ENCODE measurements at regions not wholly inside any gene's neighbourhood (a gene's known extent, or its start where the extent isn't known, plus 50 kb on each side); places are given as distances from the start of the nearest gene placed in this dataset.
"Not testable (repeated sequence)": the region's sequence is repeated elsewhere in the genome, so short reads cannot be mapped to it uniquely, and the experiment has no call there.

GRCh38 chr5:108581026-108581425 lies 166.7 kb upstream of the FER start:
- no peak for DNase-seq

- DNase-seq, result no peak
Observed at GRCh38 chr5:108579236-108579635, 168.5 kb upstream of the FER start.

- DNase-seq, result no peak
Observed at GRCh38 chr5:108578791-108579190, 168.9 kb upstream of the FER start.

GRCh38 chr5:108567429-108567828 lies 180.3 kb upstream of the FER start:
- DNase-seq, result no peak

- DNase-seq, result no peak
Observed at GRCh38 chr5:108564441-108564840, 182.5 kb upstream of the FBXL17 start.

- no peak for DNase-seq
Observed at GRCh38 chr5:108562205-108562454, 180.2 kb upstream of the FBXL17 start.

GRCh38 chr5:108561416-108562204 lies 179.7 kb upstream of the FBXL17 start:
- no peak for DNase-seq

GRCh38 chr5:108560581-108560980 lies 178.7 kb upstream of the FBXL17 start:
- no peak for DNase-seq

- DNase-seq, result no peak
Observed at GRCh38 chr5:108560166-108560565, 178.3 kb upstream of the FBXL17 start.

- DNase-seq, result not testable (repeated sequence)
Observed at GRCh38 chr5:108558840-108559239, 176.9 kb upstream of the FBXL17 start.

GRCh38 chr5:108558142-108558541 lies 176.2 kb upstream of the FBXL17 start:
- DNase-seq, result not testable (repeated sequence)

- DNase-seq, result no peak
Observed at GRCh38 chr5:108557686-108558085, 175.8 kb upstream of the FBXL17 start.

GRCh38 chr5:108556441-108557145 lies 174.7 kb upstream of the FBXL17 start:
- no peak for DNase-seq

- DNase-seq, result no peak
Observed at GRCh38 chr5:108548684-108549596, 167.0 kb upstream of the FBXL17 start.

- no peak for DNase-seq
Observed at GRCh38 chr5:108546939-108547338, 165.0 kb upstream of the FBXL17 start.

- no peak for DNase-seq
Observed at GRCh38 chr5:108545301-108545700, 163.4 kb upstream of the FBXL17 start.

GRCh38 chr5:108543486-108543885 lies 161.6 kb upstream of the FBXL17 start:
- no peak for DNase-seq

- DNase-seq, result no peak
Observed at GRCh38 chr5:108541836-108542235, 159.9 kb upstream of the FBXL17 start.

GRCh38 chr5:108536321-108536720 lies 154.4 kb upstream of the FBXL17 start:
- DNase-seq, result no peak

GRCh38 chr5:108532129-108532445 lies 150.2 kb upstream of the FBXL17 start:
- DNase-seq, result not testable (repeated sequence)

- no peak for DNase-seq
Observed at GRCh38 chr5:108531367-108532128, 149.7 kb upstream of the FBXL17 start.

GRCh38 chr5:108530706-108531105 lies 148.8 kb upstream of the FBXL17 start:
- DNase-seq, result no peak

GRCh38 chr5:108529381-108529780 lies 147.5 kb upstream of the FBXL17 start:
- DNase-seq, result no peak

Measured in NCI-H774 (cell line).